K562 (cell line): ENCODE measurements at regions not wholly inside any gene's neighbourhood (a gene's known extent, or its start where the extent isn't known, plus 50 kb on each side); places are given as distances from the start of the nearest gene placed in this dataset.

Experiments used
- ATAC-seq: fragments of 200-7000 bp; cut with Tn5 transposase; 3 replicates; pipeline ENCODE4 v1.9.1; 2020; ENCODE audit warnings: moderate library complexity
- BruUV-seq: library from RNA; stranded (reverse); fragments of 400-500 nt; replicated peaks from 2 replicates; lab custom pipeline; 2021; lab: Mats Ljungman, UMichigan
- CTCF ChIA-PET: fragments of 300-600 bp; formaldehyde crosslinking; extraction: SDS; loops from one replicate; lab custom pipeline; 2021; ENCODE audit warnings: low intra/inter-chr PET ratio; lab: Yijun Ruan, JAX
- POLR2A ChIA-PET: fragments of 300-600, 350-650 bp; sonication (Branson Sonifier 250); formaldehyde crosslinking; extraction: SDS; loops from one replicate; lab custom pipeline; 2021; ENCODE audit warnings: antibody characterized with exemption, inconsistent platforms; lab: Yijun Ruan, JAX
- DNase-seq, 4 experiments: peaks; one replicate each; pipeline versions ENCODE4 v3.0.0 to v3.0.0-alpha.2; 2011 to 2018; ENCODE audit warnings: low spot score in 3 of 4, mixed read lengths in 3 of 4; ENCODE audit errors: extremely low read depth in 1 of 4
- FAIRE-seq: peaks from 2 replicates; lab custom pipeline; 2011; peaks lifted over from hg19 to GRCh38; lab: Jason Lieb, UNC
- H2AFZ ChIP-seq: 2 replicates; pipeline ENCODE4 v1.6.0; 2011; ENCODE audit warnings: low read depth, low read length, control low read depth, inconsistent platforms
- H3K27ac ChIP-seq: fragments of 200-600 bp; 3 replicates; pipeline ENCODE4 v1.8.0; 2011; ENCODE audit warnings: low read depth, mild to moderate bottlenecking, control low read depth, inconsistent platforms, low read length, moderate library complexity, mixed read lengths; ENCODE audit errors: extremely low read depth
- H3K27me3 ChIP-seq, 2 experiments: fragments of 300-600 bp in 1 of 2; 2 replicates in 1 of 2; 3 replicates in 1 of 2; pipeline versions ENCODE4 v1.6.0 to v1.8.0; 2011; ENCODE audit warnings: inconsistent platforms in 2 of 2, low read length in 2 of 2, mild to moderate bottlenecking in 1 of 2, mixed read lengths in 1 of 2, moderate library complexity in 1 of 2; ENCODE audit not compliant: control insufficient read depth in 2 of 2, insufficient read depth in 2 of 2
- H3K36me3 ChIP-seq: fragments of 300-600 bp; 3 replicates; pipeline ENCODE4 v1.8.0; 2011; ENCODE audit warnings: mild to moderate bottlenecking, low read length, inconsistent platforms; ENCODE audit not compliant: control insufficient read depth, insufficient read depth
- H3K4me1 ChIP-seq, 2 experiments: fragments of 200-600 bp in 1 of 2; replicated peaks in 1 of 2; 2 replicates in 1 of 2; 3 replicates in 1 of 2; pipeline versions ENCODE4 v1.5.1 to v1.8.0; 2011; ENCODE audit warnings: inconsistent platforms in 2 of 2, low read length in 2 of 2, mild to moderate bottlenecking in 1 of 2, mixed read lengths in 1 of 2, moderate library complexity in 1 of 2; ENCODE audit not compliant: control insufficient read depth in 2 of 2, insufficient read depth in 2 of 2
- H3K4me2 ChIP-seq: 2 replicates; pipeline ENCODE4 v1.6.1; 2011; ENCODE audit warnings: low read length, control low read depth, inconsistent platforms, mixed read lengths; ENCODE audit not compliant: insufficient read depth
- H3K4me3 ChIP-seq: fragments of 200-600 bp; sonication (generic), shearing (Covaris generic); 2 replicates; pipeline ENCODE4 v1.5.1; 2016; ENCODE audit warnings: control low read depth, inconsistent platforms
- H3K79me2 ChIP-seq: fragments of 200-600 bp; 3 replicates; pipeline ENCODE4 v1.8.0; 2011; ENCODE audit warnings: low read length, inconsistent platforms; ENCODE audit not compliant: control insufficient read depth, insufficient read depth
- H3K9ac ChIP-seq, 2 experiments: 2 replicates each; pipeline versions ENCODE4 v1.6.0 to v1.6.1; 2011; ENCODE audit warnings: low read depth in 2 of 2, low read length in 2 of 2, control low read depth in 1 of 2, inconsistent platforms in 1 of 2, mild to moderate bottlenecking in 1 of 2, mixed read lengths in 1 of 2; ENCODE audit not compliant: insufficient read depth in 1 of 2
- H3K9me1 ChIP-seq: one replicate; pipeline ENCODE4 v1.6.0; 2011; ENCODE audit warnings: inconsistent platforms, mild to moderate bottlenecking, low read length, moderate library complexity; ENCODE audit not compliant: control insufficient read depth, insufficient read depth
- H3K9me3 ChIP-seq: replicated peaks from 2 replicates; pipeline ENCODE4 v1.5.1; 2011; ENCODE audit warnings: low read depth, low read length, inconsistent platforms; ENCODE audit not compliant: control insufficient read depth, insufficient read depth
- H4K20me1 ChIP-seq: replicated peaks from 2 replicates; pipeline ENCODE4 v1.6.1; 2011; ENCODE audit warnings: low read length, inconsistent platforms, mixed read lengths; ENCODE audit not compliant: control insufficient read depth, insufficient read depth
- GATA2 ChIP-seq: sonication (generic); formaldehyde crosslinking; IDR thresholded peaks from 2 replicates; pipeline ENCODE4 v1.4.0; 2020; ENCODE audit warnings: mild to moderate bottlenecking, missing genetic modification reagents
- GTF2B ChIP-seq: IDR thresholded peaks from 2 replicates; pipeline ENCODE4 v1.6.1; 2011; ENCODE audit not compliant: insufficient read length; ENCODE audit errors: extremely low read depth
- HSF4 ChIP-seq: fragments of 250-450 bp; sonication (Bioruptor Pico); IDR thresholded peaks from 2 replicates; pipeline ENCODE4 v2.1.2; 2022; ENCODE audit warnings: mild to moderate bottlenecking, moderate library complexity, borderline replicate concordance
- SMAD1 ChIP-seq: fragments of 150-350 bp; IDR thresholded peaks from 2 replicates; pipeline ENCODE4 v1.6.1; 2014; ENCODE audit warnings: low read length, low read depth; ENCODE audit not compliant: partially characterized antibody
- WGBS: fragments of 100-300 bp; shearing (Covaris generic); methylation state at CpG from one replicate; pipeline ENCODE4 v1.1.6; 2016; ENCODE audit warnings: low coverage, mixed read lengths; ENCODE audit not compliant: insufficient coverage; ENCODE audit errors: missing lambda C conversion rate; 5-methylcytosine and 5-hydroxymethylcytosine counted together
- in situ Hi-C: fragments of 300-500 bp; cut with MboI; formaldehyde crosslinking; loops from 4 replicates; pipeline ENCODE4 v1.15.0; 2018; ENCODE audit warnings: inconsistent platforms, mixed read lengths
- intact Hi-C: fragments of 100-400 bp; cut with micrococcal nuclease; formaldehyde crosslinking; loops from 2 replicates; pipeline ENCODE4 v1.14.2; 2022
- TF ChIP-seq, protein P1 (sequence below): fragments of 250-450 bp; sonication (Bioruptor Pico); IDR thresholded peaks from 2 replicates; pipeline ENCODE4 v1.6.1; 2021; ENCODE audit warnings: mild to moderate bottlenecking
- TF ChIP-seq, protein P2 (sequence below): fragments of 150-350 bp; IDR thresholded peaks from 2 replicates; pipeline ENCODE4 v1.6.1; 2014; ENCODE audit warnings: low read depth, mild to moderate bottlenecking, low read length, borderline replicate concordance

DNA sequence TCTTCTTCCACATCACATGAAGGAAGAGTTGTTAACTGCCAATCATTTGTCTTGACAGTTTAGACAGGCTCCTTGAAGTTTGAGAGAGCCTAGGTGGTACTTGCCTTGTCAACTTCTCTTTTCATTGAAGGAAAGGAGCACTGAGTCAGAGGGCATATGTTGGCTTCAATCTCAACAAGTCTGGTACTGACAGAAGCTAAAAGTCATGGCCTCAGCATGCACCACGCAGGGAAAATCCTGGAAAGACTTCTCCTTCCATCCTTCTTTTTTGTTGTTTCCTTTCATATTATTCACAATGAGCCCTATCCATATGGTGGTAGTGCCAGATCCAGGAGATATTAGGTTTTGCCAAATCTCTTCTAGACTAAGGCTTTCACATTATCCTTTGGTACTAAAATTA, 1272.5 kb downstream of the ROBO1 start:
- DNase-seq (no peak), ATAC-seq (no peak), FAIRE-seq (no peak)
- H3K27me3 ChIP-seq, result no peaks in the 10 kb centered on the region
- no peaks in the 10 kb centered on the region for H3K4me1 ChIP-seq
- 0% methylated on average over 1 of the region's 1 CpG for WGBS
- no peaks in the 10 kb centered on the region for H3K9me3 ChIP-seq
- CTCF ChIA-PET, result no interaction called here
- POLR2A ChIA-PET, result no interaction called here
- H3K36me3 ChIP-seq, result no peaks in the 10 kb centered on the region
- TF ChIP-seq HSF4 (CRISPR knock-in tag) (no peak), SMAD1 (no peak), GTF2B (no peak), GATA2 (CRISPR knock-in tag) (no peak)
- TF ChIP-seq, protein P1, sequence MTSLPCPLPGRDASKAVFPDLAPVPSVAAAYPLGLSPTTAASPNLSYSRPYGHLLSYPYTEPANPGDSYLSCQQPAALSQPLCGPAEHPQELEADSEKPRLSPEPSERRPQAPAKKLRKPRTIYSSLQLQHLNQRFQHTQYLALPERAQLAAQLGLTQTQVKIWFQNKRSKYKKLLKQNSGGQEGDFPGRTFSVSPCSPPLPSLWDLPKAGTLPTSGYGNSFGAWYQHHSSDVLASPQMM, result no peak
- TF ChIP-seq, protein P2, sequence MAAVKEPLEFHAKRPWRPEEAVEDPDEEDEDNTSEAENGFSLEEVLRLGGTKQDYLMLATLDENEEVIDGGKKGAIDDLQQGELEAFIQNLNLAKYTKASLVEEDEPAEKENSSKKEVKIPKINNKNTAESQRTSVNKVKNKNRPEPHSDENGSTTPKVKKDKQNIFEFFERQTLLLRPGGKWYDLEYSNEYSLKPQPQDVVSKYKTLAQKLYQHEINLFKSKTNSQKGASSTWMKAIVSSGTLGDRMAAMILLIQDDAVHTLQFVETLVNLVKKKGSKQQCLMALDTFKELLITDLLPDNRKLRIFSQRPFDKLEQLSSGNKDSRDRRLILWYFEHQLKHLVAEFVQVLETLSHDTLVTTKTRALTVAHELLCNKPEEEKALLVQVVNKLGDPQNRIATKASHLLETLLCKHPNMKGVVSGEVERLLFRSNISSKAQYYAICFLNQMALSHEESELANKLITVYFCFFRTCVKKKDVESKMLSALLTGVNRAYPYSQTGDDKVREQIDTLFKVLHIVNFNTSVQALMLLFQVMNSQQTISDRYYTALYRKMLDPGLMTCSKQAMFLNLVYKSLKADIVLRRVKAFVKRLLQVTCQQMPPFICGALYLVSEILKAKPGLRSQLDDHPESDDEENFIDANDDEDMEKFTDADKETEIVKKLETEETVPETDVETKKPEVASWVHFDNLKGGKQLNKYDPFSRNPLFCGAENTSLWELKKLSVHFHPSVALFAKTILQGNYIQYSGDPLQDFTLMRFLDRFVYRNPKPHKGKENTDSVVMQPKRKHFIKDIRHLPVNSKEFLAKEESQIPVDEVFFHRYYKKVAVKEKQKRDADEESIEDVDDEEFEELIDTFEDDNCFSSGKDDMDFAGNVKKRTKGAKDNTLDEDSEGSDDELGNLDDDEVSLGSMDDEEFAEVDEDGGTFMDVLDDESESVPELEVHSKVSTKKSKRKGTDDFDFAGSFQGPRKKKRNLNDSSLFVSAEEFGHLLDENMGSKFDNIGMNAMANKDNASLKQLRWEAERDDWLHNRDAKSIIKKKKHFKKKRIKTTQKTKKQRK, result no peak
- TF ChIP-seq, all 486 proteins: peak for 0
- in situ Hi-C loops, result no loop called here
- Histone ChIP-seq H3K9me1 (no peaks in the 10 kb centered on the region), H2AFZ (no peak overlapping the region), H3K4me2 (no peak overlapping the region), H3K79me2 (no peaks in the 10 kb centered on the region), H3K9ac (no peak overlapping the region), H3K27ac (no peak overlapping the region), H4K20me1 (no peaks in the 10 kb centered on the region), H3K4me3 (no peak overlapping the region)
- intact Hi-C loops, result no loop called here
- BruUV-seq, result no TSS peak
